ENCODE measurements at regions not wholly inside any gene's neighbourhood (a gene's known extent, or its start where the extent isn't known, plus 50 kb on each side); places are given as distances from the start of the nearest gene placed in this dataset.

- DNase-seq (ENCODE audit: low spot score): no peak
- intact Hi-C loops (cut with DNase I): no loop called here
Measured at GRCh38 chr14:79989990-79990389, 221.3 kb downstream of the DIO2 start.

- intact Hi-C loops (cut with DNase I): no loop called here
- no peak for DNase-seq (ENCODE audit: low spot score)
Measured at GRCh38 chr14:79986251-79986650, 225.1 kb downstream of the DIO2 start.

DNA sequence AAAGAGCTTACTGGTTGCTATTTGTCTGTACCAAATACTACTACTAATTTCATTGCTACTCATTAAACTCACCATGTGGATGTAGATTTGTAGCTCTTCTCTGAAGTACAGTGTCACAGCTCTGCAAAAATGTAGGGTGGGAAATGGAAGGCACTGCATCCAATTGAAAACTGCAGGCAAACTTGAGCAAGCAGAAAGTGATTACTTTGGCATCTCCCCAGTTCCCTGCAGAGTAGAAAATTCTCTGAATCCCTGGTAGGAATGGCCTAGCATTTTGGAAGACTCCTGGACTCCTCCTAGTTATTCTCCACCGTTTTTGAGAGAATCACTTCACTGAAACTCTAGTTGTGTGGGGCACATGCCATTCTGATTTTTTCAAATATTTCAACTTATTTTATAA lies 239.1 kb downstream of the DIO2 start:
- intact Hi-C loops (cut with DNase I): no loop called here
- no peak for DNase-seq (ENCODE audit: low spot score)

DNA sequence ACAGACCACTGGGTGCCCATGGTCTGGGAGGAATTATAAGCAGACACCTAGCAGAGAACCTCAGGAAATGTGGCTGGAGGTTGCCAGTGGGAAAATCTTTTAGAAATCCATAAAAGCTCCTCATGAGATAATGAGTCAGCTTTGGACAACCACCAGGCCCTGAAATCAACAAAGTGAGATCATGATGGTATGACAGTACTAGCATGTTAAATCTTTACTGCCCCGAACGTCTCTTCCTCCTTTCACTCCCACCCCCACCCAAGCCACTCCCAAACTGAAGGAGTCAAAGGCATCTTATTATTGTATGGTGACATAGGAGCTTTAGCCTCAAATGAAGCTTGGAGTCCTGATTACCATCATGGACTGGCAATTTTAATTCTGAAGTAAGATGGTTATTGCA lies 240.0 kb downstream of the DIO2 start:
- intact Hi-C loops (cut with DNase I): no loop called here
- no peak for DNase-seq (ENCODE audit: low spot score)

- no peak for DNase-seq (ENCODE audit: low spot score)
- intact Hi-C loops (cut with DNase I): no loop called here
Measured at GRCh38 chr14:79967453-79967852, 243.9 kb downstream of the DIO2 start.

DNA sequence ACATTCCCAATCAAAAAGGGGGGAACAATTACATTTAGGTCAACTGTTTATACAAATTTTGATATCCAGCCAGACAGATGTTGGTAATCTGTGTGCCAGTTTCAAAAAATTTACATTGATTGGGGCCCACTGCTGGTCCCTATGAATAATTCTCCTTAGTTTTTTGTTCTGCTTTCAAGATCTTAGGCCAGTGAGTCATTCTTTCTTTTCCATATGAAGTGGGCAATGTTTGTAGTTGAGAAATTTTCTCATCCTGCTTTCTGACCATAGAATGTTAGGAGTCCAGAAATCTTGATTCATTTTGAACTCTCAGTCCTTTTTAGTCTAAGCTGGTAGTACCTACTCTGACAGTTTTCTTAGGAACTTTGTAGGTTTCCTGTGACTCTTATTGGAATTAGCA lies 244.3 kb downstream of the DIO2 start:
- DNase-seq (ENCODE audit: low spot score): no peak
- intact Hi-C loops (cut with DNase I): no loop called here

DNA sequence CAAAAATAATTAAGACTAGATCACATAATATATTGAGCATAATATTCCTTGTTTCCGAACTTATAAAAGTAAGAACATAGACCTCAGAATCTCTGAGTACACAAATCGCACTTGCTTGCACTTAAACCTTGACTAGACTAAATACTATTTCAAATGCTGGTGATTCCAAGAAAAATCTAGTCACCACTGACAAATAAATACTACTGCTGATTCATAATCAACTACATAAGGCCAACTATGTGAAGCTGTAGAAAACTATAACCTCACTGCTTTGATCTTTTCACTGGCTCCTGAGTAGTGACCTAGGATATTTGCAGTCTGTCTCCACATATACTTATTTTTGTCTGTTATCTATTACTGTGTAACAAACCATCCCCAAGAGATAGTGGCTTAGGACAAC lies 245.4 kb downstream of the DIO2 start:
- DNase-seq (ENCODE audit: low spot score): no peak
- intact Hi-C loops (cut with DNase I): no loop called here

DNA sequence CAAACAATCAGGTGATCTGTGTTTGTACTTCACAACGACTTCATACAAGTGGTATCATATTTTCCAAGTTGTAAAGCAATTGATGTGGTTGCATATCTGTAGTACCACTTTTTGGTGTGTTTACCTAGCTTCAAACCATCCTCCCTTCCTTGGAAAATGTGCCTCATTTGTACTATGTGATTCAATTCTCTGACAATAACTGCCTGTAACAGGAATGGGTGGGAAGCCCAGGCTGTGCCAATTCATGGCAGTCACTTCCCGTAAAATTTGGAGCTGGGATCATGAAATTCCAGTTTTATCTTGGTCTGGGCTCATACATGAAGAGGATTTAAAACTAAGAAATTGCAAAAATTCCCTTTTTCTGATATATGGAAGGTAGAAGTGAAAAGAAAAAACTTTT lies 250.1 kb downstream of the DIO2 start:
- intact Hi-C loops (cut with DNase I): no loop called here
- DNase-seq (ENCODE audit: low spot score): no peak

- no peak for DNase-seq (ENCODE audit: low spot score)
- intact Hi-C loops (cut with DNase I): no loop called here
Measured at GRCh38 chr14:79960288-79960687, 251.0 kb downstream of the DIO2 start.

- intact Hi-C loops (cut with DNase I): no loop called here
Measured at GRCh38 chr14:79951572-79951971, 259.7 kb downstream of the DIO2 start.

GRCh38 chr14:79949906-79950305 lies 261.4 kb downstream of the DIO2 start:
- intact Hi-C loops (cut with DNase I): no loop called here
- no peak for DNase-seq (ENCODE audit: low spot score)

More at GRCh38 chr14:79951572-79951971, 259.7 kb downstream of the DIO2 start:
- no peak for DNase-seq (ENCODE audit: low spot score)

- DNase-seq (ENCODE audit: low spot score): no peak
Measured at GRCh38 chr14:79947440-79948054, 263.8 kb downstream of the DIO2 start.

DNA sequence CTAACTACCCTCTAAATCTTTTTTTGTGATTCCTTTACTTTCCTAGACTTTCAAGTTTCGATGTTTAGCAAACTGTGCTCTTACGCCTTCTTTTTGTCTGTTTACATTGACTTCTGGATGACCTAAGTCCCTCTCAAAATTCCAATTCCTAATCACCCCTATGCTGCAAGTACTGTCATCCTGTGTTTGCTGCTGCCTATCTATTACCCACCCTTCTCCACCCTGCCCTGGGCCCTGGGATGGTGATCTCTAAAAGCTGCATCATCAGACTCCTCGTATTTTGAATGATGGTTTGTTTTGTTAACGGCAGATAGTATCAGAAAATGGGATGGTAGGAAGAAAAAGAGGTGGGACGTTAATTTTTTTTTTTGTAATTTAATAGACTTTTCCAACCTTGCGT lies 272.1 kb downstream of the DIO2 start:
- intact Hi-C loops (cut with DNase I): no loop called here
- DNase-seq (ENCODE audit: low spot score): no peak

More at GRCh38 chr14:79947440-79948054, 263.8 kb downstream of the DIO2 start:
- intact Hi-C loops (cut with DNase I): no loop called here

DNA sequence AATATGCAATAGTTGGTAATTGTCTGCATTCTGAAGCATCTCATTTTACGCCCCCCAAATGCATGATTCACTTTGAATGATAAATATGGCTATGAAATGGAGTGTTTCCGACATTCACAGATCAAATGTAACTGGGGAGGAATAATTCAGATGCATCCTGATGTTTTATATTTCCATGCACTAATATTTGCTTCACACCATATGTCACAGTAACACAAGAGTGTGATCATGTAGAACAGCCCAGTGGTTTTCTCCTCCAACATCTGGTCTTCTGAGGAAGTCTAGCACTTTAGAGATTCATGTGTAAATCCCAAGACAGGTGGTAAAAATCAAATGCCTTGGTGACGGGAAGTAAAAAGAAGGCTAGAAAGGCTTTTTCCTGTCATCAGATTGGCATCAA lies 273.1 kb downstream of the DIO2 start:
- no peak for DNase-seq (ENCODE audit: low spot score)
- intact Hi-C loops (cut with DNase I): no loop called here

DNA sequence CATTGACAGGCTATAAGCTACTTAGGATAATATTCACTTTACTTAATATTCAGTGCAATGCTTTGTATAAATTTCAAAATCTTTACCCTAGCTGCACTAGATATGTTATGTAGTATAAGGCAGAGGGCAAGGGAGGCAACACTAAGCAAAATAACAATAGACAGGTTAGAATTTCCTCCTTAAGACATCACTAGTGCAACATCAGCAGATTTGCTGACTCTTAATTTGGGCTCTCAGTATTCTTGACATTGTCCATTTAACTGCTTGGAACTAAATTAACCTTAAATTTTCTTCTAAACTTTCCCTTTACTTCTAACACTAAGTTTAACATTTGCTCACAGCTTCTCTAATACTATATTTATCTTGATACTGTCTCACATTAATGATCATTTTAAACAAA lies 273.9 kb downstream of the DIO2 start:
- no peak for DNase-seq (ENCODE audit: low spot score)
- intact Hi-C loops (cut with DNase I): no loop called here

DNA sequence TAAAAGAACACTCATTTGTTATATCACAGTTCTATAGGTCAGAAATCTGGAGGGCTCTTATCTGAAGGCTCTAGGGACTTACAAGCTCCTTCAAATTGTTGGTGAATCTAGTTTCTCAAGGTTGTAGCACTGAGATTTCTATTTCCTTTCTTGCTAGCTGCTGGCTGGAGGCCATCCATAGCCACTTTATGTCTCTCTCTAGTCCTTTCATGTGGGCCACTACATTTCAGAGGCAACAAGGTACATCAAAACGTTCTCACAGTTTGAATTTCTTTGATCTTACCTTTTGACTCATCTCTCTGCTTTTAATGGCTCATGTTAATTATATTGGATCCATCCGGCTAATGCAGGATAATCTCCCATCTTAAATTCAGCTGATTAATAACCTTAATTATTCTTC lies 286.8 kb downstream of the DIO2 start:
- intact Hi-C loops (cut with DNase I): no loop called here
- no peak for DNase-seq (ENCODE audit: low spot score)

DNA sequence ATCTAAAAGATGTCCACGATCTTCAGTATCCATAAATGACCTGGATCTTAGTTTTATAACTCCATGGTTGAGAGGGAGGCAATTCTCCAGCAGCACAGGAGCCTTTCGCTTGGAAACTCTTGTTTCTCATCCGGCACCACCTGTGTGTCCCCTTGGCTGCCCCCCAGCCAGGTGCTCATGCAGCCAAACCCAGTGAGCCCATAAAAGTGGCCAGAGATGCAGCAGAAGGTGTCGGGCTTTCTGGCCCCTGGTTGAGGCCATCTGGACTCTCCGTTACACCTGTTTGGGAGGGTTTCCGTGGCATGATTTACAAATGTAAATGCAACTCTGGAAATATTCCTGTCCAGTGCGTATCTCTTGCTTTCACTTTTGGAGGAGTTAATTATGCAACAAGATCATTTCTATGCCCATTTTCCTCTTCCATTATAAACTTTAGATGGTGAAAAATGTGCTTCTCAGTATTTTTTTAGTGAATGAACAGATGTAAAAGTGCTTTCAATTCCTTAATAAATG lies 291.1 kb downstream of the DIO2 start:
- intact Hi-C loops (cut with DNase I): no loop called here
- no peak for DNase-seq (ENCODE audit: low spot score)
